Lower leg skin (tissue), 3 donors: ENCODE measurements at regions not wholly inside any gene's neighbourhood (a gene's known extent, or its start where the extent isn't known, plus 50 kb on each side); places are given as distances from the start of the nearest gene placed in this dataset.

ENCODE experiments used
- POLR2A ChIP-seq, 2 donors: fragments of 450-650 bp; IDR thresholded peaks; one replicate each; pipeline ENCODE4 v1.6.1; 2016 to 2017; ENCODE audit warnings: antibody characterized with exemption in 2 of 2, mild to moderate bottlenecking in 1 of 2, moderate library complexity in 1 of 2
- TF ChIP-seq, protein P1 (sequence below), 3 donors: fragments of 450-650 bp; IDR thresholded peaks; one replicate each; pipeline ENCODE4 v1.5.1; 2016; ENCODE audit warnings: antibody characterized with exemption in 3 of 3, mild to moderate bottlenecking in 3 of 3, moderate library complexity in 2 of 3

DNA sequence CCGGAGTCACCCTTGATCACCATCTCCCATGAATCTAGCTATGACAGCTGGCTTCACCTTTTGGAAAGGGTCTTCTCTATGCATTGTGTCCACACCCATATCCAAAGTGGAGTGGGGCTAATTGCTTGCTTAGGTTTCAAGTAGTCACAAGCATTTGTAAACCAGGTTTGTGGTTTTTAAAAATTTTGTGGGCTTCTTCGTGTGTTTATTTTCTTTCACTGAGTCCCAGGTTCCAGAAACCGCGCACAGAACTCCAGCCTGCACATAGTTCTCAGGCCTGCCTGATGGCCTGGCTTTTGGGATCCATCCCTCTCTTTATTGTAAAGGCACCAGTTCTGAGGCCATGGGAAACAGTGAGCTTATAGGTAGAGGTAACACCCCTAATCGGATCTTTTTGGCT, 70.2 kb upstream of the TLR3 start:
- TF ChIP-seq, protein P1, sequence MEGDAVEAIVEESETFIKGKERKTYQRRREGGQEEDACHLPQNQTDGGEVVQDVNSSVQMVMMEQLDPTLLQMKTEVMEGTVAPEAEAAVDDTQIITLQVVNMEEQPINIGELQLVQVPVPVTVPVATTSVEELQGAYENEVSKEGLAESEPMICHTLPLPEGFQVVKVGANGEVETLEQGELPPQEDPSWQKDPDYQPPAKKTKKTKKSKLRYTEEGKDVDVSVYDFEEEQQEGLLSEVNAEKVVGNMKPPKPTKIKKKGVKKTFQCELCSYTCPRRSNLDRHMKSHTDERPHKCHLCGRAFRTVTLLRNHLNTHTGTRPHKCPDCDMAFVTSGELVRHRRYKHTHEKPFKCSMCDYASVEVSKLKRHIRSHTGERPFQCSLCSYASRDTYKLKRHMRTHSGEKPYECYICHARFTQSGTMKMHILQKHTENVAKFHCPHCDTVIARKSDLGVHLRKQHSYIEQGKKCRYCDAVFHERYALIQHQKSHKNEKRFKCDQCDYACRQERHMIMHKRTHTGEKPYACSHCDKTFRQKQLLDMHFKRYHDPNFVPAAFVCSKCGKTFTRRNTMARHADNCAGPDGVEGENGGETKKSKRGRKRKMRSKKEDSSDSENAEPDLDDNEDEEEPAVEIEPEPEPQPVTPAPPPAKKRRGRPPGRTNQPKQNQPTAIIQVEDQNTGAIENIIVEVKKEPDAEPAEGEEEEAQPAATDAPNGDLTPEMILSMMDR (IDR thresholded peaks at IDR 0.05), result no peak
- TF ChIP-seq POLR2A (IDR thresholded peaks at IDR 0.05), result no peak
